ENCODE measurements at regions not wholly inside any gene's neighbourhood (a gene's known extent, or its start where the extent isn't known, plus 50 kb on each side); places are given as distances from the start of the nearest gene placed in this dataset.

DNA sequence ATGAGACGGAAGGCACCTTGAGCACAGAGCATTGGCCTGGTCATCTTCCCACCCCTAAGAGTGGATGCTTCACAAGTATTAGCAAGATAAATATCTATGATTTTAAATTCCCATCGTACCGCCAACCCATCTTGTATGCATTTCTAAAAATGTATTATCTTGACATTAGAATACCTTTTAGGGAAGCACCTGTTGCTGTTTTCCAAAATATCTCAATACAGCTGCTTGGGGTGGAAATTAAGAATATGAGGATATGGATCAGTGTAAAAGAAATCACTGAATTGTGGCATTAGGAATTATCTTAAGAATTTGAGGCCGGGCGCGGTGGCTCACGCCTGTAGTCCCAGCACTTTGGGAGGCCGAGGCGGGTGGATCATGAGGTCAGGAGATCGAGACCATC, 166.3 kb downstream of the ETS2 start:
- no peaks in the 10 kb centered on the region for H3K9me3 Mint-ChIP-seq
- no peak overlapping the region for H3K4me3 Mint-ChIP-seq
- peaks cover 18% of the 10 kb centered on the region for H3K4me1 Mint-ChIP-seq
- no peak overlapping the region for H3K27ac Mint-ChIP-seq
- DNase-seq = no peak
- no peak for ATAC-seq
- H3K27me3 Mint-ChIP-seq = peaks cover 15% of the 10 kb centered on the region

DNA sequence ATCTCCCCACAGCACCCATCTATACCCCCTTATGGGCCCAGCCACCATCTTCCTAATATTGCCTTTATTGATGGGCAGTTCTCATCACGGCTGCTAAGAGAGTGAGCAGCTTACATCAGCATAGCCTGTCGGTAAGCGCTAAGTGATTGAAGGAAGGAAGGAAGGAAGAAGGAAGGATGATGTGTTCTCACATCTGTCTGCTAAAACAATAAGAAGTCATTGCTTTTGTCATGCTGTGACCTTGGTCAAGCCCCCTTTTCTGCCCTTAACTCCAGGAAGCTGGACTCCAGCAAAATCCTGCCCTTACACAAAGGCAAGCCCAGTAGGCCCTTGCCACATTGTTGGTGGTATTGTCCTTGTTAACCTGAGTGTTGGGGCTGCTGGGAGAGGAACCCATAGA, 165.0 kb downstream of the ETS2 start:
- no peak for DNase-seq
- Mint-ChIP-seq H3K27ac (no peak overlapping the region), H3K27me3 (peaks cover 2% of the 10 kb centered on the region), H3K4me3 (no peak overlapping the region), H3K9me3 (no peaks in the 10 kb centered on the region), H3K4me1 (peaks cover 10% of the 10 kb centered on the region)
- no peak for ATAC-seq

DNA sequence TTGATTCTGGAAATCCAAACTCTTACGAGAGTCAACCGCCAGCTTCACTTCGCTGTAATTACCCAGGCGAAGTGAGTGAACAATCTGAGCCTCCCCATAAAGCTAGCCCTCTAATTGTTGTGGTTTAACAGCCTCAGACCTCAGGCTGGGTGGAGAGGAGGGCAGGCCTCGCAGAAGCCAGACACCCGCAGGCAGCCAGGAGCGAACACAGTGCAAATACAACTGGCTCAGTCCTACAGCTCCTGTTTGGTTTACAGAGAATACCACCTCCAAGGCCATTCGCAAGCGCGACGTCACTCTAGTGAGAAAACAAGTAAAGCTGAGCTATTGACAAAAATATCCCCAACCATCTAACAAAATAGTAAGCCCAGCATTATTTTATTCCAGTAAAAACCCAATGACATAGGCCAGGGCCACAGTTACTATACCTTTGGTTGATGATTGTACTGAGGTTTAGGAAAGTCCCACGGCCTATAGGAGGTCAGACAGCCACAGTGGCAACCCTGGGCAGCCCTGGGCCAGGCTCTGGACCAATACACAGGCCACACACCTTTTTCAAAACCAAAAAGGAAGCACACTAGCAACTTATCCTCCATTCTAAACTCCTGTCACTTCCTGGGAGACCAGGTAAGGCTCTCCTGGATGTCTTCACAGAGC, 163.3 kb downstream of the ETS2 start:
- DNase-seq = no peak
- H3K27ac Mint-ChIP-seq = no peak overlapping the region
- H3K9me3 Mint-ChIP-seq = no peaks in the 10 kb centered on the region
- H3K4me3 Mint-ChIP-seq = no peak overlapping the region
- peak; percentile 50 for ATAC-seq
- no peaks in the 10 kb centered on the region for H3K27me3 Mint-ChIP-seq
- H3K4me1 Mint-ChIP-seq = peaks cover 10% of the 10 kb centered on the region

DNA sequence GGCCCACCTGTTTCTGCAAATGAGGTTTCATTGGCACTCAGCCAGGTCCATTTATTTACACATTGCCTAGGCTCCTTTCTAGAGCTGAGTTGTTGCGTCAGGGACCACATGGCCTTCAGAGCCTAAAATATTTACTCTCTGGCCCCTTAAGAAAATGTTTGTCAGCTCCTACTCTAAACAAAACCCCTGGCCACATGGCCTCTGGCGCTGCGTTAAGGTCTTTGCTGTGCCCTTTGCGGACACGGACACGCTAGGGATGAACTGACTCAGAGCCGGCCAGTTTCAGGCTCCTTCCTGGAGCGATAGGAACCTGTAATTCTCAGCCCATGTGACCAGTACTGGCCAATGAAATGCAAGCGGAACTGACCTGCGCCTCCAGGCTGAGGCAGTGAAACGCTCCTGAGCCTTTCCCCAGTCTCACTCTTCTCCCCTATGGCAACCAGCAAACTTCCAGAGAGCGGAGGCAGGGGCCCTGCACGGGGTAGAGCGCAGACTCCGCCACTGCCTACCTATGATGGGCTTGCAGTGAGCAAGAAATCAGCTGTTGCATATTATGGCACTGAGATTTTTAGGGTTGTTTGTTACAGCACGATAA, 160.3 kb downstream of the ETS2 start:
- ATAC-seq (no peak), DNase-seq (no peak)
- no peaks in the 10 kb centered on the region for H3K27me3 Mint-ChIP-seq
- no peak overlapping the region for H3K4me3 Mint-ChIP-seq
- peaks cover 14 to 15% of the 10 kb centered on the region in 2 donors for H3K9me3 Mint-ChIP-seq
- no peak overlapping the region for H3K27ac Mint-ChIP-seq
- H3K4me1 Mint-ChIP-seq = peaks cover 10% of the 10 kb centered on the region

DNA sequence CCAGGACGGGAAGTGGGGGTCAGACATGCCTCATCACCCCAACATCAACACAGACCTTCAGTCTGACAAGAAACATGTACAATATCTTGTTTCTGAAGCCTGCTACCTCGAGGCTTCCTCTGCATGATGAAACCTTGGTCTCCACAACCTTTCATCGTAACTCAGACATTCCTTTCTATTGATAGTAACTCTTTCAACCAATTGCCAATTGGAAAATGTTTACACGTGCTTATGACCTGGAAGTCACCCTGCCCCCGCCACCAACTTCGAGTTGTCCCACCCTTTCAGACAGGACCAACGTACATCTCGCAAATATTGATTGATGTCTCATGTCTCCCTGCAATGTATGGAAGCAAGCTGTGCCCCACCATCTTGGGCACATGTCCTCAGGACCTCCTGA, 159.5 kb downstream of the ETS2 start:
- Mint-ChIP-seq H3K27ac (no peak overlapping the region), H3K4me3 (no peak overlapping the region), H3K9me3 (peaks cover 14 to 15% of the 10 kb centered on the region in 2 donors), H3K27me3 (no peaks in the 10 kb centered on the region), H3K4me1 (peaks cover 10% of the 10 kb centered on the region)
- DNase-seq = no peak
- ATAC-seq = no peak

DNA sequence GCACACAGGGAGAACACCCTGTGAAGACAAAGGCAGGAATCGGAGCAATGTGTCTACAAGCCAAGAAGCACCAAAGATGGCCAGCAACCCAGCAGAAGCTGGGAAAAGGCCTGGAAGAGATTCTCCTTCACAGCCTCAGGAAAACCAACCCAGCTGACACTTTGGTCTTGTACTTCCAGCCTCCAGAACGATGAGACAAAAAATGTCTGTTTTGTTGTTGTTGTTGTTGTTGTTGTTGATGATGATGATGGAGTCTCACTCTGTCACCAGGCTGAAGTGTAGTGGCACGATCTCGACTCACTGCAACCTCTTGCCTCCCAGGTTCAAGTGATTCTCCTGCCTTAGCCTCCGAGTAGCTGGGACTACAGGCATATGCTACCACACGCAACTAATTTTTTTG, 157.3 kb downstream of the ETS2 start:
- Mint-ChIP-seq H3K9me3 (peaks cover 14 to 15% of the 10 kb centered on the region in 2 donors), H3K4me3 (no peak overlapping the region), H3K4me1 (peaks cover 16% of the 10 kb centered on the region), H3K27ac (no peak overlapping the region), H3K27me3 (peaks cover 1% of the 10 kb centered on the region)
- no peak for ATAC-seq
- DNase-seq = no peak

DNA sequence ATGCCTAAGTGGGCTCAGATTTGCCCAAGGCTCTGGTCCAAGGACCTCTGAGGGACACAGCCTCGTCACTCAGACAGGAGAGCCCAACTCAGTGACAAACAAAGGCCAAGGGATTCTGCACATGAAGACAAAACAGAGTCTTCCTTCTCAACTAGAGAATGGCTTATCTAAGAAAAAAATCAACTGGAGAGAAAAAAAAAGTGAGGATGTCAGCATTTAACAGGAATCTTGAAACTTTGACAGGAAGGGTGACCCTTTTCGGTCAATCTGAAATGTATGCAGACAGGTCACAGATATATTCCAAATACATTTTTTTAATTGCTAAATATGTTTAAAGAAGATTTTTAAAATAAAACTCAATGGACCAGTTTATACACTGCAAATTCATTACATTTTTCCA, 154.5 kb downstream of the ETS2 start:
- no peak for DNase-seq
- no peak for ATAC-seq
- peaks cover 14 to 15% of the 10 kb centered on the region in 2 donors for H3K9me3 Mint-ChIP-seq
- no peak overlapping the region for H3K4me3 Mint-ChIP-seq
- H3K27me3 Mint-ChIP-seq = peaks cover 11% of the 10 kb centered on the region
- no peak overlapping the region for H3K27ac Mint-ChIP-seq
- H3K4me1 Mint-ChIP-seq = peaks cover 28% of the 10 kb centered on the region

DNA sequence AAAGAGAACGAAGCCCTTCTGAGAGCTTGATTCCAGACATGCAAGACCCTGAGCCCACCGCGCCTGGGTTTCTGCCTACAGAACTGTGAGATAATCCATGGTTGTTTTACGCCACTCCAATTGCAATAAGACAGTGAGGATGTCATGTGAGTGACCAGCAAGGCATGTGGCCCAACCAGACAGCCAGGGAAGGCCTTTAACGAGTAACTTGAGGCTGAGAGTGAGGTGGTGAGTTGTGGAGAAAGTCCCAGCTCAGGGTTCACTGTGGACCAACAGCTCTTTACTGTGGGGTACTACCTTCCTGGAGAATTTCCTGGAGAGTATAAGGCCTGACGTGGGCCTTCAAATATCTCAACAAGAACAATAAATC, 153.9 kb downstream of the ETS2 start:
- H3K9me3 Mint-ChIP-seq = peaks cover 14 to 15% of the 10 kb centered on the region in 2 donors
- peak overlapping the region in 1 of 2 donors; percentile 29 for H3K27ac Mint-ChIP-seq
- ATAC-seq = no peak
- H3K4me1 Mint-ChIP-seq = peaks cover 32% of the 10 kb centered on the region
- no peak for DNase-seq
- no peak overlapping the region for H3K4me3 Mint-ChIP-seq
- peaks cover 11% of the 10 kb centered on the region for H3K27me3 Mint-ChIP-seq

DNA sequence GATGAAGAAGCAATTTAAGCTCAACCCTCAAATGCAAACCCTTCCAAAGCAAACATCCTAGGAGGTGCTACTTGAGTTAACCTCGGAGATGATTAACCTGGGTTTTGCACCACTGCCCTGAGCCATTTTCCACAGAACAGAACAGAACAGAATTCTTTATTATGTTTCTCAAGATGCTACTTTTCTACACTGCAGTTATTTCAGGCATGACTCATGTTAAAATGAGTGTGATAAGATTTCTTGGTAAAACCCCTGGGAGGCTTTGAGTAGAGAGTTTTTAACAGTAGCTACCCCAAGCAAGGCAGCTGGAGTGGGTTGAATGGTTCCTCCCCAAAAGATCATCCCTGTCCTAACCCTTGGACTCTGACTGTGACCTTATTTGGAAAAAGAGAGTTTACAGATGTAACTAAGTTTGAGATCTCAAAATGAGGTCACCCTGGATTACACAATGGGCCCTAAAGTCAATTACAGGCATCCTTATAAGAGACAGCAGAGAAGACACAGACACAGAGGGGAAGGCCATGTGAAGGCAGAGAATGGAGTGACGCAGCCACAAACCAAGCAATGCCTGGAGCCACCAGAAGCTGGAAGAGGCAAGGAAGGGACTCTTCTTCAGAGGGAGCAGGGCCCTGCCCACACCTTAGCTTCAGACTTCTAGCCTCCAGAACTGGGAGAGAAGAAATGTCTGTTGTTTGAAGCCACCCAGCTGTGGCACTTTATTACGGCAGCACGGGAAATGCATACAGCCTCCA, 153.4 kb downstream of the ETS2 start:
- peaks cover 14 to 15% of the 10 kb centered on the region in 2 donors for H3K9me3 Mint-ChIP-seq
- peaks cover 35% of the 10 kb centered on the region for H3K4me1 Mint-ChIP-seq
- H3K27ac Mint-ChIP-seq = peak overlapping the region; percentile 4 to 41
- peak overlapping the region in 1 of 2 donors; percentile 50 for H3K4me3 Mint-ChIP-seq
- ATAC-seq = peak; percentile 74
- peaks cover 11% of the 10 kb centered on the region for H3K27me3 Mint-ChIP-seq
- no peak for DNase-seq

DNA sequence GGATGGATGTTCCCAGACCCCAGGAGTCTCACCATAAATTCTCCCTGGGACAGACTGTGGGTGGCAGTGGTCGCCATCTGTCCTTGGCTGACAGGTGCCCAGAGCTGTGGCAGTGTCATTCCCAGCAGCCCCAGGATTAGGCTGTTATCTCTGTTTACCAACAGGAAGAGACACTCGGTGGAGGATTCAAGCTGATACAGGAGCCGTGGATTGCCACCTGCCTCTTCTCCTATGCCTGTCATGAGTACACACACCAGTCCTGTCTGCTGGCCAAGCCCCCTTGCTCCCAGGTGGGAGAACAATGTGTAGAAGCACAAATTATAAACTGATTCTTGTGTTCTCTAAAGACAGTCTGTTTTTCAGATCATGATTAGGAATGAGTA, 152.6 kb downstream of the ETS2 start:
- Mint-ChIP-seq H3K9me3 (peaks cover 14 to 15% of the 10 kb centered on the region in 2 donors), H3K27ac (no peak overlapping the region), H3K4me3 (no peak overlapping the region), H3K4me1 (peaks cover 35% of the 10 kb centered on the region), H3K27me3 (peaks cover 11% of the 10 kb centered on the region)
- DNase-seq (no peak), ATAC-seq (no peak)

DNA sequence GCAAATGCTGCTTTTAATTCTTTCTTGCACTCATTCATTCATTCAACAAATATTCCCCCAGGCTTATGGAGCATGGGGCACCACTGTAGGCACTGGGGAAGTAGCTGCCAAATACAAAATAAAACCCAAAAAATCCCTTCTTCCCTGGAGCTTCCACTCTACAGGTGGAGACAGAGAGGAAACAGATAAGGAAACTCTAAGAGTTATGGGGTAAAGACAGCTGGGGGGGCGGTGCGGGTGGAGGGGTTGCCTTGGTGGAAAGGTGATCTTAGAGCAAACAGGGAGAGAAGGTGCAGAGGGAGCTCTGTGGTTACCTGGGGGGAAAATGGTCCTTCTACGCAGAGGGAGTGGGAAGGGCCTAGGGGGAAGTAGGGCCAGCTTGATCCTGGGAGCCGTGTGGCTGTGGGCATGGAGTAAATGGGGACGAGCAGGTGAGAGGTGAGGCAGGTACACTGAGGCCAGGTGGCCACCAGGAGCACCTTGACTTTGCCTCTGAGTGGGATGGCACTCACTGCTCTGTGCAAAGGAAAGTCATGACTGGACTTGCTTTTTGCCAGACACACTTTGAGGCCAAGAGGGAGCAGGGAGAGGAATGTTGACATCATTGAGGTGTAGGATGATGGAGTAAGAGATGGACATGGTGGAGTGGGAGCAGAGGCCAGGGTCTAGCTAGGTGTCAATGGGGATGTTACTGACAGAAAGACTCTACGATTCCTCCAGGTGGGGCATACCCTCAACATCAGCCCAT, 152.0 kb downstream of the ETS2 start:
- Mint-ChIP-seq H3K4me1 (peaks cover 35% of the 10 kb centered on the region), H3K27me3 (peaks cover 15% of the 10 kb centered on the region), H3K27ac (peak overlapping the region in 1 of 2 donors; percentile 11), H3K9me3 (peaks cover 9 to 13% of the 10 kb centered on the region in 2 donors), H3K4me3 (no peak overlapping the region)
- DNase-seq = no peak
- no peak for ATAC-seq

DNA sequence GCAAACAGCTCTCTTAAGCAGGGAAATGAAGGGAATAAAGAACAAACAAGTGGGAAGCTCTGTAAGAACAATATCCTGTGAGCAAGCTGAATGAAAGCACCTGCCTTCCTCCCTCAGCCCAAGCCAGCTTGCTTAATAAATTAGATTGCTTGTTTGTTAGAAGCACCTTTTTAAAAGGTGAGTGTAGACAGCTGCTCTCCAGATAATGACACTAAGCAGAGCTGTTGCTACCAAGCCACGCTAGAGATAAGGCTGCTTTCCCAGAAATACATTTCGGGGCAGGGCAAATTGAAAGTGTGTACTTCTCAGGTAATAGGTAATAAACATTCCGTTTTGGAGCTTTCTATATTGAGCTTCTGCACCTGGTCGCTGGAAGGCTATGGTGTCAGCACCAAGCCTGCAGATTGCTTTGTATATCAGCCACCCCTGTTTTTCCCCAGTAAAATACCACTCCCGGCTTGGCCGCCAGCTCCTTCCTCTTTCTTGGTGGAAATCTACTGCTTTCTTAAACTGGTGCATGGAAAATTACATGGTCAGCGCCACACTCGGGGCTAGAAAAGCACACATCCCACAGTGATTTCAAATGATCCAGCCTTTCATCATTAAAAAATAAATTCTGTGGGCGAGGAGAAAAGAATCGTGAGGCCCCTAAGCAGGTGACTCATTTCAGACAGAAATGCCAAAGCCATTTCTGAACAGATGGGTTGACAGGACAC, 151.3 kb downstream of the ETS2 start:
- Mint-ChIP-seq H3K4me1 (peaks cover 35% of the 10 kb centered on the region), H3K27me3 (peaks cover 21% of the 10 kb centered on the region), H3K4me3 (no peak overlapping the region), H3K27ac (peak overlapping the region in 1 of 2 donors; percentile 27), H3K9me3 (peaks cover 4 to 6% of the 10 kb centered on the region in 2 donors)
- DNase-seq (no peak), ATAC-seq (no peak)

DNA sequence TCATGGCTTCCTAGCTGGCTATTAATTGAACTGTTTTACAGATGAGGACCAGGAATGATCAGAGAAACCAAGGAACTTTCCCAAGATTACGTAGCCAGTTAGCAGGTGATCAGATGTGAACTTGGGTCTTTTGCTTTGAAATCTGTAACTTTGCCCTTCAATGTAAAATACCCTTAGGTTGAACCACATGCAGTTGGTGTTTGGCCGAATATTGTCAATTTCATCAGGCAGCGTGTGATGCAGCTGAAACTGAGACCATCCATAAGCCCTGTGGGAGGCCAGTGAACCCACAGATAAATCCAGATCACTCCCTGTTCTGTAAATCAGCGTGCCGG, 150.8 kb downstream of the ETS2 start:
- H3K27ac Mint-ChIP-seq = no peak overlapping the region
- ATAC-seq (no peak), DNase-seq (no peak)
- peaks cover 0 to under 1% of the 10 kb centered on the region in 2 donors for H3K9me3 Mint-ChIP-seq
- peaks cover 27% of the 10 kb centered on the region for H3K27me3 Mint-ChIP-seq
- H3K4me3 Mint-ChIP-seq = no peak overlapping the region
- H3K4me1 Mint-ChIP-seq = peaks cover 35% of the 10 kb centered on the region

DNA sequence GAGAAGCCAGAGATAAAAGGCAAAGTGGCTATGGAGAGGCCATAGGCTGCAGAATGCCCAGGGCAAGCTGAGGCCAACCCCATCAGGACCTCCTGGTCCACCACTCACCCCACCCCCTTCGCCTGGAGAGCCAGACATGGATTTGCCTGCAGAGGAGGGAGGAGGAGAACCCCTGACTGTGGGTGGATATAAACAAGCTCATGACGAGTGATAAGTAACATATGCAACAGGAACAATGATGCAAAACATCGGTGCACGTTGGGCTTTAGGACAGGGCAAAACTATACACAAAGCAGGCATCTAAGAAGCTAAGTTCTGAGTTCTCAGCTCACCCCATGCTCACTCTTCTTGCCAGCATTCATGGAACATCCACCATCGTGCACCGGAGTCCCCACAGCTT, 150.3 kb downstream of the ETS2 start:
- Mint-ChIP-seq H3K27ac (no peak overlapping the region), H3K27me3 (peaks cover 31% of the 10 kb centered on the region), H3K4me1 (peaks cover 35% of the 10 kb centered on the region), H3K4me3 (no peak overlapping the region), H3K9me3 (no peaks in the 10 kb centered on the region)
- ATAC-seq = no peak
- no peak for DNase-seq

DNA sequence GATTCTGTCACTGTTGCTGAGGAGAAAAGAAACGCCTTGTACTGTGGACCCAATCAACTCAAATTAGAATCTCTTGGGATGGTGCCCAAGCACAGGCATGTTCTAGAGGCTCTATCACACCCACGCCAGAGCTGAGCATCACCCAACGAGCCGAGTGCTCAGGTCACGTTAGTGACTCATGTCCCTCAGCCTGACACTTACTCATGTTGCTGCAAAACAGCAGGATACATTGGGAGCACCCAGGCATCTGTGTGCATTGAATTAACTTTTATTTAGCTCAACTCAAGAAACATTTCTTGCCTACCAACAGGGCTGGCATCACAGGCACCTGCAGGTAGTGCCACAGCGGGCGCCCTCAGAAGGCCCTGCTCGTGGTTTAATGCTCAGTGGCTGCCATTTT, 149.8 kb downstream of the ETS2 start:
- Mint-ChIP-seq H3K4me1 (peaks cover 35% of the 10 kb centered on the region), H3K9me3 (peaks cover 1 to 2% of the 10 kb centered on the region in 2 donors), H3K27me3 (peaks cover 31% of the 10 kb centered on the region), H3K27ac (no peak overlapping the region), H3K4me3 (no peak overlapping the region)
- DNase-seq = no peak
- ATAC-seq = no peak
